GM19324 (cell line): ENCODE measurements at regions not wholly inside any gene's neighbourhood (a gene's known extent, or its start where the extent isn't known, plus 50 kb on each side); places are given as distances from the start of the nearest gene placed in this dataset.
"Not testable (repeated sequence)": the region's sequence is repeated elsewhere in the genome, so short reads cannot be mapped to it uniquely, and the experiment has no call there.

Experiments
- ATAC-seq: cut with Tn5 transposase; IDR thresholded peaks from one replicate; pipeline ENCODE4 v1.9.1; 2021; ENCODE audit warnings: mild to moderate bottlenecking, moderate library complexity; ENCODE audit not compliant: unreplicated experiment, low FRiP score

- no peak for ATAC-seq
Measured at GRCh38 chr1:96095849-96096612, 625.6 kb upstream of the PTBP2 start.

GRCh38 chr1:96096613-96097321 lies 624.8 kb upstream of the PTBP2 start:
- no peak for ATAC-seq

GRCh38 chr1:96104506-96104905 lies 617.1 kb upstream of the PTBP2 start:
- ATAC-seq = no peak

GRCh38 chr1:96104906-96105305 lies 616.7 kb upstream of the PTBP2 start:
- ATAC-seq = no peak

GRCh38 chr1:96116731-96117130 lies 604.9 kb upstream of the PTBP2 start:
- ATAC-seq = no peak

- no peak for ATAC-seq
Measured at GRCh38 chr1:96130432-96130831, 591.2 kb upstream of the PTBP2 start.

- ATAC-seq = no peak
Measured at GRCh38 chr1:96144636-96145035, 576.9 kb upstream of the PTBP2 start.

GRCh38 chr1:96145492-96145891 lies 576.1 kb upstream of the PTBP2 start:
- no peak for ATAC-seq

GRCh38 chr1:96152957-96153356 lies 568.6 kb upstream of the PTBP2 start:
- ATAC-seq = not testable (repeated sequence)

- ATAC-seq = no peak
Measured at GRCh38 chr1:96157101-96157500, 564.5 kb upstream of the PTBP2 start.

- ATAC-seq = no peak
Measured at GRCh38 chr1:96159379-96159778, 562.2 kb upstream of the PTBP2 start.

- no peak for ATAC-seq
Measured at GRCh38 chr1:96164053-96164452, 557.5 kb upstream of the PTBP2 start.

GRCh38 chr1:96178053-96178452 lies 543.5 kb upstream of the PTBP2 start:
- ATAC-seq = no peak

- no peak for ATAC-seq
Measured at GRCh38 chr1:96183485-96183884, 538.1 kb upstream of the PTBP2 start.

- ATAC-seq = no peak
Measured at GRCh38 chr1:96183928-96184327, 537.7 kb upstream of the PTBP2 start.

- ATAC-seq = no peak
Measured at GRCh38 chr1:96185181-96185580, 536.4 kb upstream of the PTBP2 start.

- no peak for ATAC-seq
Measured at GRCh38 chr1:96187020-96187419, 534.6 kb upstream of the PTBP2 start.

GRCh38 chr1:96191165-96191564 lies 530.4 kb upstream of the PTBP2 start:
- ATAC-seq = no peak

GRCh38 chr1:96206451-96206850 lies 515.1 kb upstream of the PTBP2 start:
- ATAC-seq = no peak

GRCh38 chr1:96207936-96208335 lies 513.6 kb upstream of the PTBP2 start:
- no peak for ATAC-seq

GRCh38 chr1:96208428-96208827 lies 513.2 kb upstream of the PTBP2 start:
- no peak for ATAC-seq

- no peak for ATAC-seq
Measured at GRCh38 chr1:96210054-96210453, 511.5 kb upstream of the PTBP2 start.
